ENCODE measurements at regions not wholly inside any gene's neighbourhood (a gene's known extent, or its start where the extent isn't known, plus 50 kb on each side); places are given as distances from the start of the nearest gene placed in this dataset.
"Not testable (repeated sequence)": the region's sequence is repeated elsewhere in the genome, so short reads cannot be mapped to it uniquely, and the experiment has no call there.

DNA sequence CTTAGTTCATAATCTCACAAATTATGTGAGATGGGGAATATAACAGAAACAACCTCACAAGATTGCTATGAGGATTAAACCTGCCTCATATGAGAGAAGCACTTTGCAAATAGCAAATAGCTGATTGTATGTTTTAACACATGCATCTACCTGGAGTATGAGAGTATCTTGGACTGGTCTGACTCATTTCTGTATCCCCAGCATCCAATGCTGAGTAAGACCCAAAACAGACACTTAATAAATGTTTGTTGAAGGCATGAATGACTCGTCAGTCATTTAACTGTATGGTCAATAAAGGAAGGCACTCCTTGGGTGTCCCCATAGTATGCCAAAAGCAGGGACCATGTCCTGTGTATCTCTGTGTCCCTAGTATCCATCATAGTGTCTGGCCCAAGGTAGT, 350.9 kb upstream of the F9 start:
- DNase-seq (ENCODE audit: low read depth, low spot score): no peak
- in situ Hi-C loops (cut with HindIII; ENCODE audit: low sequenced_read_pairs): no loop called here
- TF ChIP-seq, protein P1, sequence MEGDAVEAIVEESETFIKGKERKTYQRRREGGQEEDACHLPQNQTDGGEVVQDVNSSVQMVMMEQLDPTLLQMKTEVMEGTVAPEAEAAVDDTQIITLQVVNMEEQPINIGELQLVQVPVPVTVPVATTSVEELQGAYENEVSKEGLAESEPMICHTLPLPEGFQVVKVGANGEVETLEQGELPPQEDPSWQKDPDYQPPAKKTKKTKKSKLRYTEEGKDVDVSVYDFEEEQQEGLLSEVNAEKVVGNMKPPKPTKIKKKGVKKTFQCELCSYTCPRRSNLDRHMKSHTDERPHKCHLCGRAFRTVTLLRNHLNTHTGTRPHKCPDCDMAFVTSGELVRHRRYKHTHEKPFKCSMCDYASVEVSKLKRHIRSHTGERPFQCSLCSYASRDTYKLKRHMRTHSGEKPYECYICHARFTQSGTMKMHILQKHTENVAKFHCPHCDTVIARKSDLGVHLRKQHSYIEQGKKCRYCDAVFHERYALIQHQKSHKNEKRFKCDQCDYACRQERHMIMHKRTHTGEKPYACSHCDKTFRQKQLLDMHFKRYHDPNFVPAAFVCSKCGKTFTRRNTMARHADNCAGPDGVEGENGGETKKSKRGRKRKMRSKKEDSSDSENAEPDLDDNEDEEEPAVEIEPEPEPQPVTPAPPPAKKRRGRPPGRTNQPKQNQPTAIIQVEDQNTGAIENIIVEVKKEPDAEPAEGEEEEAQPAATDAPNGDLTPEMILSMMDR (IDR thresholded peaks at IDR 0.05; ENCODE audit: low read depth, low read length): no peak
- H3K4me3 ChIP-seq (ENCODE audit: low read depth, low read length): no peak overlapping the region

DNA sequence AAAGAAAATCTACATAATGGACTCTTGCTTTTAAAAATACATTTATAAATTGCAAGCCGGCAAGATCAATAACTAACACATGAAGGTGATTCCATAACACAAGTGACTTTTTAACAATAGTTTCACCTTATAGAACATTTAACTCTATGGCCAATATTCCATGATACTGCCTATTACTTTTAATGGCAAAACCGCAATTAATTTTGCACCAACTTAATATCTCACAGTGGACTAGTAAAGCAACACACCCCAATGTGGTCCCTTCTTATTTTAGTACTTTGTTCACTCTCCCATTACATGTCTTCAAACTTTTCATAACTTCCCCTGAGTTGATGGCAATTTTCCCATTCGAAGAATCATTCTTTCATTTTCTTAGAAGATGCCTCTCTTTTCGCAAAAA, 351.6 kb upstream of the F9 start:
- no peak for DNase-seq (ENCODE audit: low read depth, low spot score)
- TF ChIP-seq, protein P1 (IDR thresholded peaks at IDR 0.05; ENCODE audit: low read depth, low read length): no peak
- in situ Hi-C loops (cut with HindIII; ENCODE audit: low sequenced_read_pairs): no loop called here
- no peak overlapping the region for H3K4me3 ChIP-seq (ENCODE audit: low read depth, low read length)

DNA sequence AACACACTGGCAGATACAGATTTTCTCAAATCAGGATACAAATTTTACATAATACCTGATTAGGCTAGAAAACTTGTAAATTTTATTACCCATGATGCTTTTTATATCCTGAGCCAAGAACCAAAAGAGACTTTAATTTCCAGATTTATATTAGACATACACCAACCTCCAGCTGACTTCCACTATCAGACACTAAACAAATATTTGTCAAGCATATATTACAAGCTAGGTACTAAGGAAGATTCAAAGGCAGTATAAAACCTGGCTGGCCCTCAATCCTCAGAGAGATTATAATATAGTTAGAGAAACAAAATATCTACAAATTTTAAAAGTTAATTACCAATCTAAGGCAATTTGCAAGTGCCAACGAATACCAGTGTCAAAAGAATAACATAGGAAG, 357.8 kb upstream of the F9 start:
- no peak for DNase-seq (ENCODE audit: low read depth, low spot score)
- TF ChIP-seq, protein P1 (IDR thresholded peaks at IDR 0.05; ENCODE audit: low read depth, low read length): no peak
- no peak overlapping the region for H3K4me3 ChIP-seq (ENCODE audit: low read depth, low read length)
- in situ Hi-C loops (cut with HindIII; ENCODE audit: low sequenced_read_pairs): no loop called here

DNA sequence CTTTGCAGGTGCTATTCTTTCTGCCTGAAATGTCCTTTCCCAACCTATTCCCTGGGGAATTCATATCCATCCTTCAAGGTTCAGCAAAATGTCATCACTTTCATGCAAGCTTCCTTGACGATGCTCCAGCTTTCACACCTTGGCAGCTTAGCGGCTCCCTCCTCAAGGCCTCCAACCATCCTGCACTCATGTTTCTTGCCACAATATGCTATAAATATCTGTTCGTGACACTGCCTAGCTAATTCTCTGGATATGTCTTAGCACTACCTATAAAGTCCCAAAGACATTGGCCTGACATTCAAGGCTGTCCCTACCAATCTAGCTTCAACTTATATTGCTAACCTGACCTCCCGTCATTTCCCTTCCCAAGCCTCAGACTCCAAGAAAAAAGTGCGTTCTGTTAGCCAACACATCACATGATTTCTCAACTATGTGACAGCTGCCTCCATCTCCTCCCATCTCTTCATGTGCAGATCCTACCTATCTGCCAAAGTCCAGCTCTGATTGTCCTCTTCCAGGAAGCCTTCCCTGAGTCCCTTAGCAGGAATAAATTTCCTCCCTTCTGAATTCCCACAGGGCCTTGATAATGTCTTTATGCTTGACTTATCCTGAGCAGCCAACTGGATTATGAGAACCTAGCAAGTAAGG, 359.9 kb upstream of the F9 start:
- TF ChIP-seq, protein P1 (IDR thresholded peaks at IDR 0.05; ENCODE audit: low read depth, low read length): no peak
- in situ Hi-C loops (cut with HindIII; ENCODE audit: low sequenced_read_pairs): no loop called here
- DNase-seq (ENCODE audit: low read depth, low spot score): no peak
- H3K4me3 ChIP-seq (ENCODE audit: low read depth, low read length): no peak overlapping the region

DNA sequence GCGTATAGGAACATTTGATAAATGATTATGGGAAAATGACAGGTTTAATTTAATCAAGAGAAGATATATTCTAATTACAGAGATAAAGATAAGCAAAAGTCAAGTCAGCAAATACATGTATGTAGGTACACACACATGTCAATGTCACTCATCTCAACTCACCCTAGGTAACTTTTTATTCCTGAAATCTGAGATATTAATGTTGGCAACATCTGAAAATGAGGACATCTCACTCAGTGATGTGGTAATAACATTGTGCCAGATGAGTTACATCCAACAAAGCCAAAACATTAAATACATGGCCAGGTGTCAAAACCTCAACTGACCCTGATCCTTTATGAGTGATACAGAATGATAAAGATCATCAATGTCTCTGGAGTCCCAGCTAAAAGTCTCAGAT, 363.3 kb upstream of the F9 start:
- in situ Hi-C loops (cut with HindIII; ENCODE audit: low sequenced_read_pairs): no loop called here
- no peak for DNase-seq (ENCODE audit: low read depth, low spot score)
- H3K4me3 ChIP-seq (ENCODE audit: low read depth, low read length): no peak overlapping the region
- TF ChIP-seq, protein P1 (IDR thresholded peaks at IDR 0.05; ENCODE audit: low read depth, low read length): no peak

DNA sequence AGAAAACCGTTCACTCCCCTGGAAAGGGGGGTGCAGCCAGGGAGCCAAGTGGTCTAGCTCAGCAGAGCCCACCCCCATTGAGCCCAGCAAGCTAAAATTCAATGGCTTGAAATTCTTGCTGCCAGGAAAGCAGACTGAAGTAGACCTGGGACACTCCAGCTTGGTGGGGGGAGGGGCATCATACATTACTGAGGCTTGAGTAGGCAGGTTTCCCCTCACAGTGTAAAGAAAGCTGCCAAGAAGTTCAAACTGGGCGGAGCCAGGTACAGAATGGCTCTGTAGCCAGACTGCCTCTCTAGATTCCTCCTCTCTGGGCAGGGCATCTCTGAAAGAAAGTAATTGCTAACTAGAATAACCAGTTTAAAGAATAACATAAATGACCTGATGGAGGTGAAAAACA, 372.3 kb upstream of the F9 start:
- in situ Hi-C loops (cut with HindIII; ENCODE audit: low sequenced_read_pairs): no loop called here
- DNase-seq (ENCODE audit: low read depth, low spot score): no peak
- no peak overlapping the region for H3K4me3 ChIP-seq (ENCODE audit: low read depth, low read length)
- TF ChIP-seq, protein P1 (IDR thresholded peaks at IDR 0.05; ENCODE audit: low read depth, low read length): no peak

DNA sequence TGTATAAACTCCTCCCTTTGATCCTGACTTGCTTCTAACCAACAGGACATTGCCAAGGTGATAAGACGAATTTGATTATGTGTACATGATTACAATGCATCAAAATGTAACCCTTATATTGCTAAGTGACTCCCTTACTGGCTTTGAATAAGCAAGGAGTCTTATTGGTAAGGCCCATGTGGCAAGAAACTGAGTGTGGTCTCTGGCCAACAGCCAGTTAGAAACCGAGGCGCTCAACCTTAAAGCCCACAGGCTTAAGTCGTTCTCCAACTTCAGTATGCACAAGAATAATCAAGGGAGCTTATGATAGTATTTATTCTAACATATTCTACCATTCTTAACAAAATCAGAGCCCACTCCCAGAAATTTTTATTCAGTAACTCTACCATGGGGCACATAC, 374.2 kb upstream of the F9 start:
- no peak for DNase-seq (ENCODE audit: low read depth, low spot score)
- TF ChIP-seq, protein P1 (IDR thresholded peaks at IDR 0.05; ENCODE audit: low read depth, low read length): no peak
- in situ Hi-C loops (cut with HindIII; ENCODE audit: low sequenced_read_pairs): no loop called here

DNA sequence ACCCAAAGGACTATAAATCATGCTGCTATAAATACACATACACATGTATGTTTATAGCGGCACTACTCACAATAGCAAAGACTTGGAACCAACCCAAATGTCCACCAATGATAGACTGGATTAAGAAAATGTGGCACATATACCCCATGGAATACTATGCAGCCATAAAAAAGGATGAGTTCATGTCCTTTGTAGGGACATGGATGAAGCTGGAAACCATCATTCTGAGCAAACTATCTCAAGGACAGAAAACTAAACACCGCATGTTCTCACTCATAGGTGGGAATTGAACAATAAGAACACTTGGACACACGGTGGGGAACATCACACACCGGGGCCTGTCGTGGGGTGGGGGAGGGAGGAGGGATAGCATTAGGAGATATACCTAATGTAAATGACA, 383.9 kb upstream of the F9 start:
- DNase-seq (ENCODE audit: low read depth, low spot score); H3K4me3 ChIP-seq (ENCODE audit: low read depth, low read length); in situ Hi-C loops (cut with HindIII; ENCODE audit: low sequenced_read_pairs): not testable (repeated sequence)

More for the DNA sequence above, 374.2 kb upstream of the F9 start:
- H3K4me3 ChIP-seq (ENCODE audit: low read depth, low read length): no peak overlapping the region

Measured in astrocyte of the spinal cord (primary cell).